ENCODE measurements at regions not wholly inside any gene's neighbourhood (a gene's known extent, or its start where the extent isn't known, plus 50 kb on each side); places are given as distances from the start of the nearest gene placed in this dataset.

- TF ChIP-seq KAT2B (IDR thresholded peaks at IDR 0.05; ENCODE audit: borderline replicate concordance, low read depth, low read length): no peak
- no peak for TF ChIP-seq CTCF (CRISPR knock-in tag; IDR thresholded peaks at IDR 0.05)
Measured at GRCh38 chr16:13806671-13807070, 113.3 kb upstream of the ERCC4 start.
